Dermis microvascular lymphatic vessel endothelial cell (primary cell): ENCODE measurements at regions not wholly inside any gene's neighbourhood (a gene's known extent, or its start where the extent isn't known, plus 50 kb on each side); places are given as distances from the start of the nearest gene placed in this dataset.

Experiments used
- DNase-seq, 2 donors: peaks; one replicate each; pipeline versions ENCODE4 v3.0.0 to v3.0.0-alpha.2; 2010; ENCODE audit warnings: low read depth in 2 of 2

DNA sequence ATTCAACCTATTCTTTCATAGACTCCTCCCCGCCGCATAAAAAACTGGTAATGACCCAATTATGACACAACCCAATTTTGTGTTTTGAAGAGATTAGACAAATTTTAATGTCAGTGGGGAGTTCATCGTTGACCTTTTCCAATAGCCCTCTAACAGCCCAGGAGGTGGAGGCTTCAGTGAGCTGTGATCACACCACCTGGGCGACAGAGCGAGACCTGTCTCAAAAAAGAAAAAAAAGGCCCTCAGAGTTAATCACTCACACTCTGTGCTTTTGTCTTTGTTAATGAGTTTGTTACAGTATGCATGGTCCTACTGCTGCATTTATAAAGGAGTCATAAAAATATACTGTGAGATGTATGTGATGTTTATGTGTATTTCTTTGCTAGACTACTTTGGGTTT lies 510.6 kb downstream of the CPS1 start:
- no peak for DNase-seq

DNA sequence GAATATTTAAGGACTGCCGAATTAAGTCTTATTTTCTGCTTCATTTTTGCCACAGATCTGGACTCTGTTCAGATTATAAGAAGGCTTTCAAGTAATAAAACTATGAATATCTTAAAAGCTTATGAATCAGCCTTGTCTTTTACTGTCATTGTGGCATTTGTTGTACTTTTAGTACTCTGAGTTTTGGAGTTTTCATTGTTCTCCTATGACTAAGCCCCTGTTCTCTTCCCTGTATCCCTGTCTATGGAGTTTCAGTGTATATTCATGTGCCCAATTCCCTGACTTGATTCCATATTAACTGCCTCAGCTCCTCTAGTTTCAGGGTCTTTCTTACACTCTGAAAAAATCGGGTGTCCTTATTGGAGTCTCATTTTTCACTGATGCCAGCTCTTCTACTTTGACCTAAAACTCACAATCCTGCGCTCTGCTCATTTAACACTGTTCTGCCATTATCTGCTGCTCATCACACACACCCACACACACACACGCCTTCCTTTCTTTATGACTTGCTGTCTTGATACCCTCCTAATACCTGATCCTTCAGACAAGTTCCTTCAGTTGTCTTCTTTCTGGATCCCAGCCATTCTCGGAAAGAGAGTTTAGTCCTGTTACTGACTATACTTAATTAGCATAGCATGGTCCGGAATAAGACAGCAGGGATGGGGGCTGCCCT lies 511.8 kb downstream of the CPS1 start:
- no peak for DNase-seq

DNA sequence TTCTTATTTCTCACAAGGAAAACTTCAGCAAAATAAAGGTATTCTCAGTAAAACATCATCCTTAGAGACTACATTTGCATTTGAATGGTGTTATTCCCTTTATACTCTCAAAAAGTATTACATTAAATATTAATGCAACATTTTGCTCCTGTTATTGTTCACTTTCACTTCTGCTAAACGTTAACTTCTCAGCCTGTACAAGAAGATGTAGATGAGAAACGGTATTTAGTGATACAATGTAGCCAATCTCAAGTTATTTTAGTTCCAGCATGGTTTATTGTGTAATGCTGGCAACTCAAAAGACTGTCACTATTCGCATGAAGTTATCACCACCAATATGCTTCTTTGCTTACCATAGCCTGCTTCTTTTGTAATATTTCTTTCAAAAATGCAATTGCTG lies 514.1 kb downstream of the CPS1 start:
- DNase-seq, result no peak

DNA sequence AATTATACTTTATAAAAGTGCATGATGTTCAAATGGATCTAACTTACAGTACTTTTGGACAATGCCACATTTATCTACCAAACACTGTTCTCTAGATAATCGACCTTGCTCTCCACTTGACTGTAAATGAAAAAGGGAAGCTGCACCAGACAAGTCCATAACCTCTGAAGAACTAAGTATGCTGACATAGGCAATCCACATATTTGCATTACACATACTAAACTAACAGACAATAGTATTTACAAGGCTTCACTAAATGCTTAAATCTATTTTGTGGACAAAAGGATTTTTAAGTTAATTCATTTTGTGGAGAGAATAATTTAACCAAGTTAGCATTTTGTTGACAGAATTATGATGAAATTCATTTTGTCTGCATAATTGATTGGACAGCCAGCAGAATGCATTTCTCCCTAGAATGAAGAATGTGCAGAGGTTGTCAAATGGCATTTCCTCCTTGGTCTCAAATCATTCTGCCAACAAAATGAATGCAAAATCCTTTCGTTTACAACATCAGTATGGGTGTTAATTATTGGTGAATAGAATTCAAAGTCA lies 520.9 kb downstream of the CPS1 start:
- no peak for DNase-seq

DNA sequence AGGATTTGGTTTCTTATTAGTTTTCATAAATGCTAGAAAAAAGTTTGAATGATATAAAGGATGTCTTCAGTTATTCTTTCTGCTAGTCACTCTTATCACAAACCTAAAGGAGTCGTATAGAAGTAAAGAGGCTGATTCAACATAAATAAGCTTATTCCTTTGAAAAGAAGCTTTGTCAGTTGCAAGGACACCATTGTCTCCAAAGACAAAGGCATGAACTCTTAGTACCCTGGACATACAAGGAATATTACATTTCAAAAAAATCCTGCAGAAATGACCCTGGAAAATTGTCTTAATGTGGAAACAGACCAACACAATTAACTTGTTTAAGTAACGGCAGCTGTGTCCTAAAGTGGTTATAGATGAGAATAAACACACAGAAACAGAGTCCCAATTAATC lies 528.0 kb downstream of the CPS1 start:
- DNase-seq, result no peak

DNA sequence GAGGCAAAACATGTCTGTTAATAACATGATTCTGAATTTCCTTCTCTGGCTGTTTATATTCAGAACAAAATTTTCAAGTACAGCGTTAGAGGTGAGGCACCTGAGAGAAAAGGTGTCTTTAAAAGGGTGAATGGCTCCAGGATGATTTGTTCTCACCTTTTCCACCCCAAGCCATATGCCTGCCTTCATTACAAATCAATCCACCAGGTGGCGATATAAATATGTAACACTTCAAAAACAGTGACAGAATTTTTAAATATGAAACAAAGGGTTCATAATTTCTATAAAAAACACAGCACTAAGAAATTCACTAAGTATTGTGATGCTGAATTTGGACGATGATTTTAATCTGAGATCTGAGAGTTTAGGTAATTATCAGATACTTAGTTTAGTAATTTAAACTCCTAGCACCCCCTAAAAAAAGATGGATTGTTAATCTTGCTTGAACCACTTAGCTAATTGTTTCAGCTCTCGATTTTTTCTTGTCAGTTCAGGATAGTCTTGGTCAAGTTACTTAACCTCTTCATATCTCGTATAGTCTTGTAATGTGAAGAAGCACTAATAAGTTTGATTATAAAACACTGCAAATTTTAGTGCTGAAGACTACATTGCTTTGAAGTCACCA lies 528.8 kb downstream of the CPS1 start:
- DNase-seq, result peak; percentile 12 to 21

DNA sequence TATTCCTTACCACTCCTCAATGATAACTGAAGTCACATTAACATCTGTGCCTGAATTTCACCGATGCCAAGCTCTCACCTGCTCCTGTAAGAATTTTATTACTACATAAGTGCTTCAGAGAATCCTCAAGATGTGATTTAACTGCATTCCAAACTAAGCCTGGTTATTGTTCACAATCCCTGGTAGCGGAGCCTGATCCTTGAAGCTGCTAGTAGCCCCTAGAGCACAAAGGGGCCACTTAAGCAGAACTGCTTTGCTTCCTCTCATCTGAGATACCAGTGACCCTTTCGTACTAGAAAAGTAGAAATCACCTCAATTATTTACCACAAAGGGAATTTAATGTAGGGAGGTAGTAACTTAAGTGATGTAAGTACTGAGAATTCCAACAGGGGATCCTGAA lies 529.6 kb downstream of the CPS1 start:
- no peak for DNase-seq

DNA sequence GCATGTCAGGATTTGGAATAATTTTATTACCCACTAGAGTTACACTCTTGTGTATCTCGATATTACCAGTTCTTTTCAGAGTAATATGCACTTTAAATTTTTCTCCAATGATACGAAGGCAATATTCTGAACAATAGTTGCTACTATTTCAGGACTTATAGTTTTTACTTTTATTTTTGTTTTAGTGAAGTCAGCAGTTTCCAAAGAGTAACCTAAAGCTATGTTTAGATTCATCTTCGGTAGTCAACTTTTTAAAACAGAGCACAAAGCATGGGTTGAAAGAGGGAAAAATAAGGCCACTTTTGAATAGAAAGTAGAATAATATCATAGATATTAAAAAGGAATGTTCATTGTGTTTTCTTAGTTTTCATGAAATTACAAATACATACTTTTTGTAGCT lies 532.7 kb downstream of the CPS1 start:
- DNase-seq, result no peak

DNA sequence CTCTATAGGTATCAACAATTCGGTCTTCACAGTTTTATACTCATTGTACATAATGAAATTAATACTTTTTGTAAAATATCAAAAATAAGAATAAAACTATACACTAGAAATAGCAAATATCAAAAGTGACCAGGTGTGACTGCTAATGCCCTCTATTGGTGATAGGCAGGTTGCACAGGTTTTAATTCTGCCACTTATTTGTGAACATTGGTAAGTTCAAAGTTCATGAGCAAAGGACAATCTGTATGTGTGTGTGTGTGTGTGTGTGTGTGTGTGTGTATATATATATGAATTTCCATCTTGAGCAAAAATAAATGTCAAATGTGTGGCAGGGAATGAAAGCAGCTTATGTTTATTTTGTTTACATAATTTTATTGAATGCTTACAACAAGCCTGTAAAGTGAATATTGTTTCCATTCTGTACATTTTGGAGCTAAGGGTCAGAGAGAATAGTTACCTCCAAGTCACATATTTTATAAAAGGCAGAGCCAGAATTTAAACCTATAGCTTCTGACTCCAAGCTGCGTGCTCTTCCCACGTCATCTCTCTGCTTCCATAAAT lies 537.4 kb downstream of the CPS1 start:
- DNase-seq, result peak in 1 of 2 donors; percentile 7

DNA sequence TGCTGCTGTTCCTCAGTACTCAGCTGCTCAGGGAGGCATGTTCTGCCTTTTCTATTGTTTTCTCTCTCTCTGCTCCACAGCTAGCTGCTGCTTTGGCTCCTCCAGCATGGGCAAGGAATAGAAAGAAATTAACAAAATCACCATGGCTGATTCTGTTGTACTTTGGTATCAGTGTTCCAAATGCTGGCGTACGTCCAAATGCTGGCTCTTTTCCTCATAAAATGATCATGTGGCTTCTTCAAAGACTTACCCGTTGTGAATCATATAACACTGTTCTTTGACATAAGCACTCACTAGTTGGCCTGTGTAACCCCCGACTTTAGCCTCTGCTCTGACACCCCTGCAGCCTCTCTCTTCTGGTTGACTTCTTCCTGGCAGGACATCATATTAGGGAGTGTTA lies 547.6 kb downstream of the CPS1 start:
- DNase-seq, result no peak

DNA sequence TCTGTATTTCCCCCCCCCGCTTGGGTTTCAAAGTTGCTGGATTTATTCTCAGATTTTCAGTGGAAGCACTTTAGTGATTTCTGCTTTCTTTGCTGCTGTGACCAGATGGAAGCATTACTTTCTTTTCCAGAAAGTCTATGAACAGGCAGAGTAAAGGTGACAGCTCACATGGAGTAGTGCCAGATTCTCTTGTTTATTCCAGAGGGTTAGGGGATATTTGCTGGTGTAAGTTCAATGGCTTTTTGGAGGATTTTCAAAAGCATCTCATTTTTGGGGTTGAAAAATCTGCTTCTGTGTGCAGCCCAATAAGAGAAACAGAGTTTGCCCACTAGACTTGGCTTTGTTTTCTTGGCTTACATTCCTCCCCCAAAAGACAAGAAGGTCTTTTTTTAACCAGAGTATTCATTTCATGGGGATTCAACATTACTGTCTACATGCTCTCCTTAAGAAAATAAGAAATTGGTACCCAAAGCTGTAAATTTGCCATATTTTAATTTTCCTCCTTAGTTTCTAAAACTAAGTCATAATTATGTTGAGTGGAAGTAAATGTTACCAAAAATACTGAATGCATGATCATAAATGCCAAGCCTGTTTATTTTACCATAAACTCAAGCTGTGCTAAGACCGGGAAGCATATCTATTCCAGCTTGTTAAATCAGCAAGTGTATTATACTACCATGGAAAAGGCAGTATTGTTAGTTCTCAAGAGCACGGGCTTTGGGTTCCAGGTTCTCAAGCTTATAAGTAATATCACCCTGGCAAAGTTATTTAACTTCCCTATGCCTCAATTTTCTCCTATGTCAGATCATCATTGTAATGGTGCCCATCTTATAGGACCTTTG lies 557.2 kb downstream of the CPS1 start:
- DNase-seq, result no peak

DNA sequence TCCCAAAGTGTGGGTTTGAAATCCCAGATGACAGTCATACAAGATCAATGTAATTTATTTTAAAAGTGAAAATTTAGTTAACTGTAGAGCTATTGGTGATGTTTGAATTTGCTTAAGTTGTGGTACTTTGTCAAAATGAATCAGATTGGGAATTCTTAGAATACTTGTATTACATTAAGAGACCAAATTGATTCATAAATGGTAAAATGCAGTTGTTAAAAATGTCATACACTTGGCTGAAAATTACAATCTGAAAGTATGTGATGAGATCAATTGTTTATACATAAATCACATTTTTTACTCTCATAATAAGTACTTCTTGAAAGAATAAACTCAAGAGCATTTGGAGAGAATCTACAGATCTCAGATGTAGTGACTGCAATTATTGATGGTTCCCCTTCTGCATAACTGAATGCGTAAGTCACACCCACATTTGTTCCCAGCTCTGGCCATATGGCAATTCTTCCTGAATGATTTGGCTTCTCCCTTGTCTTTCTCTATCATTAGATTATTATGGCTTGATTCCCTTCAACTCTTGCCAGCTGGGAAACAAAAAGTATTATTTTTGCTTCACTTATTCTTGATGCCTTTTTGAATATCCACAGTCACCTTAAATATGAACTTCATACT lies 558.5 kb downstream of the CPS1 start:
- no peak for DNase-seq

DNA sequence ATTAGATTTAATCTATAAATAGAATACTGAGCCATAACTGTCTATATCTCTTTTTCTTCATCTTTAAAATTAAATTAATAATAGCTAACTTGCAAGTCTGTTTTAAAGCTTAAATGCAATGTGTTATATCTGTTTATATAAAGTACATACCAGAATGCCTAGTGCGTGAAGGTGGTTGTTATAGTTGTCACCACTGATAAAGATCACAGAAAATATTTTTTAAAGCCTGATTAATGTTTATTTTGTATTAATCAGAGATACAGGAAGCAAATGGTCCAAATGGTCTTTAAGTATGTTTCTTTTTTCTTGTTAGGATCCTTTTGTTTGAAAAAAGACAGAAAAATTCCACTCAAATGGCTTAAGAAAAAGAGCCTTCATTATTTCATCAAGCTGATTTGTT lies 560.6 kb downstream of the CPS1 start:
- DNase-seq, result no peak

DNA sequence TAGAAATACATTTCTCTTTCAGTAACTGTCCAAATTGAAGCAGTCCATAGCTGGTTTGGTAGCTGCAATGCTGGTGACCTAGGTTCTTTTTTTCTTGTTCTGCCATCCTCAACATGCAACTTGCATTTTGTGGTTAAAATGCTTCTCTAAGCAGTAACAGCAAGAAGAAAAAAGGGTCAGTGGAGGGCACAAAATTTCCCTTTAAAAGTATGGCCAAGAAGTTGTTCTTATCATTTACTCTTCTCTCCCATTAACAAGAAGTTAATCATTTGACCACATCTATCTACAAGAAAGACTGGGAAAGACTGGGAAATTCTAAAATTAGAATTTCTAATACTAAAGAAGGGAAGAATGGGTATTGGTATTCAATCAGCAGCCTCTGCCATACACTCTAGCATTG lies 569.9 kb downstream of the CPS1 start:
- no peak for DNase-seq

DNA sequence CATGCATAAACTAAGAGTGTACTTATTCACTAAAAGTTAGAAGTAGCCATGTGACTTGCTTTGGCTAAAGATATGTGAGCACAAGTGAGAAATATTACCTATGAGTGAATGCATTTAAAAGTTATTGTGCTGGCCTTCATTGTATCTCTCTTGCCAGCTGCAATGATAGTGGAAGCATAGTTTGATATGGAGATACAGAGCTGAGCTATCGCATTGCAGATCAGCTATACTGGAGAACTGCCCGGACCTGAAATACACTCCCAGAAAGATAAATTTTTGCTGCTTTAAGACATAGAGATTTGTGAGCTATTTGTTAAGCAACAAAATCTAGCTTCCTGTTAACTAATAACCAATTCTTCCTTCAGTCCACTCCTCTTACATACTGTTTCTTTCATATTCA lies 571.1 kb downstream of the CPS1 start:
- no peak for DNase-seq

DNA sequence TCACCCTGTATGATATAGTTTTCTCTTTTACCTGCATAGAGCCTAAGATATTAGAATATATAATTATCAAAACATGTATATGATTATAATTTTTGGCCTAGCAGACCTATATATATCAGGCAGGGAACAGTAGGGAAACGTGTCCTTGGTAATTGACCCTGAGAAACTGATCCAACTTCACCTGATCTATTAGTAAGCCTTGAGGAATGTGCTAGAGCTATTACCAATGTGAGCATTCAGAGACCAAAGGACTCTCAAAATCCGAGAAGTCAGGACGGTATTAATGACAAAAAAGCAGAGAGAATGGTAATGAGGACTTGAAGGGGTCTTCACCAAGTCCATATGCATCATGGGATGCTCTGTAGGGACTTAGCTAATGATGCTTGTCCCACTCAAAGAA lies 571.9 kb downstream of the CPS1 start:
- no peak for DNase-seq

DNA sequence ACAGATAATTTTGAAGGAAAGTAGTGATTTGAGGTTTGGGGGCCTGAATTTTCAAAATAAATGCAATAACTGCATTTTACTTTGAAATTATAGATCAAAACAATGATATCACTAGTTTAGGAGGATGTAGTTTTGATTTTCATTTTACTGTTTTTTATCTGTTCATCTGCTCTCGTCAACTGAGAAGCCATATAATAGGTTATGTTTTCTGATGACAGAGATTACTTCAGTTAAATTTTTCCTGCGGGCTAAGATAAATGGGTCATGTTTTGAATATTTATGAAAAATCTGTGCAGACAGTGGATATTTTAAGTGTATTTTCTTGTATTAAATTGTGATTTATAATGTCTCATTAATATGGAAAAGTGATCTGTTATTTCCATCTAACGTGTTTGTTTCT lies 573.4 kb downstream of the CPS1 start:
- no peak for DNase-seq

DNA sequence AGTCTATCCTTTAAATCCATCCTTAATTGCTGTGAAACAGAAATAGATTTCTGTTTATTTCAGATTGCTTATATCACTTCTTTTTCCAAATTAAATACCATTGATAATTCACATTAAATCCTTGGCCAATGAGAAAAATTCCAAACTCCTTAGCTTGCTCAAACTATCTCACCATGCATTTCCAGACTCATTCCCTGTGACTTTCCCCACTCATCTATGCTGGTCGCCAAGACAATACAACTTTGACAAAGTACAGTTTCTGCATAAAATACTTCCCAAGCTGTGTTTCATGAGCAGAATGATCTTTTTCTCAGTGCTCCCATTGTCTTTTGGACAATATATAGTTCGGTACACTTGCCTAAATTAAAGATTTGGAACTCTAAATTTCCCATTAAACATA lies 575.6 kb downstream of the CPS1 start:
- no peak for DNase-seq

DNA sequence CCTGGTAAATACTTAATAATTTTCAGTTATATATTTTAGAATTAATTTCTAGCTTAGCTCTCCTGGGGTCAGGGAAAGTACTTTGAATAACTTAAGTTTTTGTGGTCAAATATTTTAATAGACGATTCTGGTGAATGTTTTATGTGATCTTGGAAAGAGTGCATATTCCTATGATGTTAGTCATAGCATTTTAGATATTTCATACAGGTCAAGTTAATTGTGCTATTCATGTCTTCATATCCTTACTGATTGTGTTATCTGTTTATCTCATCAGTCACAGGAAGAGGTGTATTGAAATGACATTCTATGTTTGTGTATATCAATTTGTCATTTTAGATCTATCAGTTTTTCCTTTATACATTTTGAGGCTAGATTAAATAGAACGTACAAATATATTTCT lies 576.2 kb downstream of the CPS1 start:
- DNase-seq, result peak in 1 of 2 donors; percentile 1

DNA sequence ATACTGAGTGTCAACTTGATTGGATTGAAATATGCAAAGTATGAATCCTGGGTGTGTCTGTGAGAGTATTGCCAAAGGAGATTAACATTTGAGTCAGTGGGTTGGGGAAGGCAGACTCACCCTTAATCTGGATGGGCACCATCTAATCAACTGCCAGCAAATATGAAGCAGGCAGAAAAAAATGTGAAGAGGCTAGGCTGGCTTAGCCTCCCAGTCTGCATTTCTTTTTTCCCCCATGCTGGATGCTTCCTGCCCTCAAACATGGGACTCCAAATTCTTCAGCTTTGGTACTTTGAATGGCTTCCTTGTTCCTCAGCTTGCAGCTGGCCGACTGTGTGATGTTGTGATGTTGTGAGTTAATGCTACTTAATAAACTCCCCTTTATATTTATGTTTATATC lies 577.4 kb downstream of the CPS1 start:
- no peak for DNase-seq

DNA sequence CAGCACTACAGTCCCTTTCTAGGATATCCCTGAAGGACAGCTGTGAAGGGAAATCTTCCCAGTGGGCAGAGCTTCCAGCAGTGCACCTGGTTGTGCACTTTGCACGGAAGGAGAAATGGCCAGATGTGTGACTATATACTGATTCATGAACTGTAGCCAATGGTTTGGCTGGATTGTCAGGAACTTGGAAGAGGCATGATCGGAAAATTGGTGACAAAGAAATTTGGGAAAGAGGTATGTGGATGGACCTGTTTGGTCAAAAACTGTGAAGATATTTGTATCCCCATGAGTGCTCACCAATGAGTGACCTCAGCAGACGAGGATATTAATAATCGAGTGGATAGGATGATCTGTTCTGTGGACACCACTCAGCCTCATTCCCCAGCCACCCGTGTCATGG lies 582.2 kb downstream of the CPS1 start:
- DNase-seq, result no peak

DNA sequence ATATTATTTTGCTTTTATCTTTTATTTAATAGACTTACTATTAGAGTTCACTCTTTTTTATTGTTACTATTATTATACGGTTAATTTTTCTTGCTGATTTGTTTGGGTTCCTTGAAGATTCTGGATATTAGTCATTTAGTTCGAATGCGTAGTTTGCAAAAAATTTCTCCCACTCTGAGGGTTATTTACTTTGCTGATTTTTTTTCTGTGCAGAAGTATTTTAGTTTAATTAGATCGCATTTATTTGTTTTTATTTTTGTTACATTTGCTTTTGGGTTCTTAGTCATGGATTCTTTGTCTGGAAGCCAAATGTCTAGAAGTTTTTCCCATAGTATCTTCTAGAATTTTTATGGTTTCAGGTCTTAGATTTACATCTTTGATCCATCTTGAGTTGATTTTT lies 585.2 kb downstream of the CPS1 start:
- DNase-seq, result no peak
